ENCODE measurements at regions not wholly inside any gene's neighbourhood (a gene's known extent, or its start where the extent isn't known, plus 50 kb on each side); places are given as distances from the start of the nearest gene placed in this dataset.
A peak's percentile ranks its signal among the peaks of the same experiment; 100 is the strongest.

- DNase-seq (ENCODE audit: low read depth in 2 of 2) = no peak
Observed at GRCh38 chr1:48164571-48164970, 57.9 kb upstream of the SLC5A9 start.

- no peak for DNase-seq (ENCODE audit: low read depth in 2 of 2)
Observed at GRCh38 chr1:48160486-48161132, 61.9 kb upstream of the SLC5A9 start.

- DNase-seq (ENCODE audit: low read depth in 2 of 2) = no peak
Observed at GRCh38 chr1:48139275-48139674, 83.2 kb upstream of the SLC5A9 start.

GRCh38 chr1:48127735-48128685 lies 94.5 kb upstream of the SLC5A9 start:
- DNase-seq (ENCODE audit: low read depth in 2 of 2) = no peak

- DNase-seq (ENCODE audit: low read depth in 2 of 2) = no peak
Observed at GRCh38 chr1:48123647-48124046, 98.9 kb upstream of the SLC5A9 start.

- no peak for DNase-seq (ENCODE audit: low read depth in 2 of 2)
Observed at GRCh38 chr1:48121955-48122354, 100.6 kb upstream of the SLC5A9 start.

GRCh38 chr1:48120621-48121020 lies 101.9 kb upstream of the SLC5A9 start:
- no peak for DNase-seq (ENCODE audit: low read depth in 2 of 2)

- no peak for DNase-seq (ENCODE audit: low read depth in 2 of 2)
Observed at GRCh38 chr1:48115835-48116234, 106.7 kb upstream of the SLC5A9 start.

- no peak for DNase-seq (ENCODE audit: low read depth in 2 of 2)
Observed at GRCh38 chr1:48114596-48115382, 107.7 kb upstream of the SLC5A9 start.

- peak; percentile 10 to 15 for DNase-seq (ENCODE audit: low read depth in 2 of 2)
Observed at GRCh38 chr1:48109390-48110013, 112.3 kb upstream of the TRABD2B start.

GRCh38 chr1:48107516-48107915 lies 110.3 kb upstream of the TRABD2B start:
- no peak for DNase-seq (ENCODE audit: low read depth in 2 of 2)

GRCh38 chr1:48106049-48106448 lies 108.9 kb upstream of the TRABD2B start:
- DNase-seq (ENCODE audit: low read depth in 2 of 2) = no peak

- no peak for DNase-seq (ENCODE audit: low read depth in 2 of 2)
Observed at GRCh38 chr1:48105165-48105564, 108.0 kb upstream of the TRABD2B start.

GRCh38 chr1:48103495-48103894 lies 106.3 kb upstream of the TRABD2B start:
- DNase-seq (ENCODE audit: low read depth in 2 of 2) = no peak

GRCh38 chr1:48102766-48103165 lies 105.6 kb upstream of the TRABD2B start:
- DNase-seq (ENCODE audit: low read depth in 2 of 2) = no peak

- no peak for DNase-seq (ENCODE audit: low read depth in 2 of 2)
Observed at GRCh38 chr1:48099072-48099773, 102.0 kb upstream of the TRABD2B start.

- no peak for DNase-seq (ENCODE audit: low read depth in 2 of 2)
Observed at GRCh38 chr1:48093696-48094528, 96.7 kb upstream of the TRABD2B start.

GRCh38 chr1:48093147-48093546 lies 96.0 kb upstream of the TRABD2B start:
- DNase-seq (ENCODE audit: low read depth in 2 of 2) = no peak

- no peak for DNase-seq (ENCODE audit: low read depth in 2 of 2)
Observed at GRCh38 chr1:48092401-48092800, 95.2 kb upstream of the TRABD2B start.

GRCh38 chr1:48089356-48089891 lies 92.2 kb upstream of the TRABD2B start:
- no peak for DNase-seq (ENCODE audit: low read depth in 2 of 2)

All from fibroblast of skin of left biceps (primary cell).